Esophagus squamous epithelium (tissue), 5 donors: ENCODE measurements at regions not wholly inside any gene's neighbourhood (a gene's known extent, or its start where the extent isn't known, plus 50 kb on each side); places are given as distances from the start of the nearest gene placed in this dataset.

Experiments
- DNase-seq: peaks from one replicate; lab custom pipeline; 2025; lab: John Stamatoyannopoulos, UW
- H3K27ac ChIP-seq, 4 donors: fragments of 200-600 bp; sonication (generic); one replicate each; pipeline ENCODE4 v1.5.1; 2016 to 2019; ENCODE audit warnings: mild to moderate bottlenecking in 1 of 4
- H3K27me3 ChIP-seq, 4 donors: fragments of 200-600 bp; sonication (generic); 1 replicate in 3 of 4; 2 replicates in 1 of 4; pipeline versions ENCODE4 v1.5.1 to v1.6.0; 2017 to 2021; ENCODE audit warnings: antibody characterized with exemption in 1 of 4
- H3K36me3 ChIP-seq, 3 donors: fragments of 200-600 bp; sonication (generic); one replicate each; pipeline ENCODE4 v1.5.1; 2016 to 2019
- H3K4me1 ChIP-seq, 3 donors: fragments of 200-600 bp; sonication (generic); one replicate each; pipeline ENCODE4 v1.5.1; 2017 to 2019
- H3K4me3 ChIP-seq, 4 donors: fragments of 200-600 bp; sonication (generic); 1 replicate in 3 of 4; 2 replicates in 1 of 4; pipeline ENCODE4 v1.5.1; 2016 to 2019; ENCODE audit warnings: mild to moderate bottlenecking in 2 of 4, moderate library complexity in 1 of 4
- H3K9me3 ChIP-seq, 3 donors: fragments of 200-600 bp; sonication (generic); one replicate each; pipeline ENCODE4 v1.5.1; 2016 to 2019
- POLR2A ChIP-seq, 4 donors: fragments of 450-650 bp; IDR thresholded peaks; one replicate each; pipeline ENCODE4 v1.6.1; 2017; ENCODE audit warnings: antibody characterized with exemption in 4 of 4, mild to moderate bottlenecking in 4 of 4, moderate library complexity in 3 of 4
- WGBS, 2 donors: methylation state at CpG; one replicate each; pipeline ENCODE4 v1.1.5; 2018; 5-methylcytosine and 5-hydroxymethylcytosine counted together
- intact Hi-C: fragments of 100-400 bp; cut with DNase I; formaldehyde crosslinking; loops from one replicate; pipeline ENCODE4 v1.15.0; 2022
- TF ChIP-seq, protein P1 (sequence below), 6 experiments: fragments of 450-650 bp in 4 of 6; fragments of 200-600 bp in 2 of 6; sonication (generic) in 2 of 6; IDR thresholded peaks; one replicate each; pipeline ENCODE4 v1.5.1; 2016 to 2019; ENCODE audit warnings: antibody characterized with exemption in 6 of 6, mild to moderate bottlenecking in 4 of 6, moderate library complexity in 4 of 6
- donor health status: DM: yes; HTN: yes; CAD: no.

- Histone ChIP-seq H3K4me1 (peaks cover 0 to 3% (median 0%) of the 10 kb centered on the region in 3 donors), H3K27ac (no peak overlapping the region)
- WGBS, 2 donors = 61 to 66% methylated on average over 11 to 12 of the region's 12 CpGs
Observed at GRCh38 chr2:201974171-201975100, 59.2 kb upstream of the FZD7 start.

GRCh38 chr2:201975434-201975833, 58.2 kb upstream of the FZD7 start:
- Histone ChIP-seq H3K27me3 (peaks cover 0 to 11% (median 0%) of the 10 kb centered on the region in 4 donors), H3K4me1 (peaks cover 0 to 3% (median 0%) of the 10 kb centered on the region in 3 donors), H3K27ac (no peak overlapping the region), H3K9me3 (no peaks in the 10 kb centered on the region), H3K4me3 (no peak overlapping the region), H3K36me3 (no peaks in the 10 kb centered on the region)
- TF ChIP-seq POLR2A (IDR thresholded peaks at IDR 0.05) = no peak
- TF ChIP-seq, protein P1, sequence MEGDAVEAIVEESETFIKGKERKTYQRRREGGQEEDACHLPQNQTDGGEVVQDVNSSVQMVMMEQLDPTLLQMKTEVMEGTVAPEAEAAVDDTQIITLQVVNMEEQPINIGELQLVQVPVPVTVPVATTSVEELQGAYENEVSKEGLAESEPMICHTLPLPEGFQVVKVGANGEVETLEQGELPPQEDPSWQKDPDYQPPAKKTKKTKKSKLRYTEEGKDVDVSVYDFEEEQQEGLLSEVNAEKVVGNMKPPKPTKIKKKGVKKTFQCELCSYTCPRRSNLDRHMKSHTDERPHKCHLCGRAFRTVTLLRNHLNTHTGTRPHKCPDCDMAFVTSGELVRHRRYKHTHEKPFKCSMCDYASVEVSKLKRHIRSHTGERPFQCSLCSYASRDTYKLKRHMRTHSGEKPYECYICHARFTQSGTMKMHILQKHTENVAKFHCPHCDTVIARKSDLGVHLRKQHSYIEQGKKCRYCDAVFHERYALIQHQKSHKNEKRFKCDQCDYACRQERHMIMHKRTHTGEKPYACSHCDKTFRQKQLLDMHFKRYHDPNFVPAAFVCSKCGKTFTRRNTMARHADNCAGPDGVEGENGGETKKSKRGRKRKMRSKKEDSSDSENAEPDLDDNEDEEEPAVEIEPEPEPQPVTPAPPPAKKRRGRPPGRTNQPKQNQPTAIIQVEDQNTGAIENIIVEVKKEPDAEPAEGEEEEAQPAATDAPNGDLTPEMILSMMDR (IDR thresholded peaks at IDR 0.05) = no peak
- WGBS, 2 donors = 86 to 88% methylated on average over 7 to 8 of the region's 8 CpGs
- intact Hi-C loops = no loop called here
- DNase-seq = no peak

More at GRCh38 chr2:201974171-201975100, 59.2 kb upstream of the FZD7 start:
- no peak for TF ChIP-seq POLR2A (IDR thresholded peaks at IDR 0.05)
- TF ChIP-seq, protein P1 (IDR thresholded peaks at IDR 0.05) = no peak
- DNase-seq = no peak
- H3K4me3 ChIP-seq = no peak overlapping the region
- H3K27me3 ChIP-seq = peaks cover 0 to 11% (median 0%) of the 10 kb centered on the region in 4 donors
- no peaks in the 10 kb centered on the region for H3K9me3 ChIP-seq
- no peaks in the 10 kb centered on the region for H3K36me3 ChIP-seq
- intact Hi-C loops = no loop called here

- WGBS, 2 donors = 89 to 100% methylated on average over 3 of the region's 3 CpGs
- no peaks in the 10 kb centered on the region for H3K36me3 ChIP-seq
- no peak overlapping the region for H3K4me3 ChIP-seq
- no peak overlapping the region for H3K27ac ChIP-seq
- peaks cover 0 to 11% (median 0%) of the 10 kb centered on the region in 4 donors for H3K27me3 ChIP-seq
- TF ChIP-seq, protein P1 (IDR thresholded peaks at IDR 0.05) = no peak
- TF ChIP-seq POLR2A (IDR thresholded peaks at IDR 0.05) = no peak
- intact Hi-C loops = no loop called here
- DNase-seq = no peak
- no peaks in the 10 kb centered on the region for H3K9me3 ChIP-seq
- H3K4me1 ChIP-seq = peaks cover 0 to 3% (median 0%) of the 10 kb centered on the region in 3 donors
Observed at GRCh38 chr2:201975964-201976612, 57.6 kb upstream of the FZD7 start.

GRCh38 chr2:201977651-201978050, 56.0 kb upstream of the FZD7 start:
- H3K27me3 ChIP-seq = peaks cover 0 to 1% (median 0%) of the 10 kb centered on the region in 4 donors
- TF ChIP-seq, protein P1 (IDR thresholded peaks at IDR 0.05) = no peak
- TF ChIP-seq POLR2A (IDR thresholded peaks at IDR 0.05) = no peak
- no peak overlapping the region for H3K27ac ChIP-seq
- H3K36me3 ChIP-seq = no peaks in the 10 kb centered on the region
- intact Hi-C loops = no loop called here
- no peak overlapping the region for H3K4me3 ChIP-seq
- 38 to 57% methylated on average over 2 of the region's 2 CpGs for WGBS, 2 donors
- DNase-seq = no peak
- no peaks in the 10 kb centered on the region for H3K4me1 ChIP-seq
- H3K9me3 ChIP-seq = no peaks in the 10 kb centered on the region

- no peaks in the 10 kb centered on the region for H3K27me3 ChIP-seq
- TF ChIP-seq POLR2A (IDR thresholded peaks at IDR 0.05) = no peak
- TF ChIP-seq, protein P1 (IDR thresholded peaks at IDR 0.05) = no peak
- no peaks in the 10 kb centered on the region for H3K4me1 ChIP-seq
- no peak overlapping the region for H3K27ac ChIP-seq
- 78 to 92% methylated on average over 4 of the region's 4 CpGs for WGBS, 2 donors
- no peaks in the 10 kb centered on the region for H3K9me3 ChIP-seq
- intact Hi-C loops = no loop called here
- H3K36me3 ChIP-seq = no peaks in the 10 kb centered on the region
- no peak overlapping the region for H3K4me3 ChIP-seq
- DNase-seq = no peak
Observed at GRCh38 chr2:201978333-201978732, 55.3 kb upstream of the FZD7 start.
